Stimulated activated CD4-positive, alpha-beta T cell treated with anti-CD3 and anti-CD28 coated beads, Interleukin-15, amount 100 ng/mL, for 24 hours (primary cell): ENCODE measurements at regions not wholly inside any gene's neighbourhood (a gene's known extent, or its start where the extent isn't known, plus 50 kb on each side); places are given as distances from the start of the nearest gene placed in this dataset.

Source experiments
- DNase-seq: peaks from one replicate; pipeline ENCODE4 v3.0.0-alpha.2; 2020

GRCh38 chr12:90064852-90065801, 356.5 kb upstream of the ATP2B1 start:
- no peak for DNase-seq

- no peak for DNase-seq
These were observed 354.2 kb upstream of the ATP2B1 start for GRCh38 chr12:90062799-90063198.

GRCh38 chr12:90061809-90062208, 353.2 kb upstream of the ATP2B1 start:
- DNase-seq, result no peak

- DNase-seq, result no peak
These were observed 351.4 kb upstream of the ATP2B1 start for GRCh38 chr12:90060031-90060430.

GRCh38 chr12:90058704-90059103, 350.1 kb upstream of the ATP2B1 start:
- no peak for DNase-seq

- no peak for DNase-seq
These were observed 346.4 kb upstream of the ATP2B1 start for GRCh38 chr12:90055071-90055470.

- DNase-seq, result no peak
These were observed 340.3 kb upstream of the ATP2B1 start for GRCh38 chr12:90048918-90049317.

GRCh38 chr12:90045559-90045958, 336.9 kb upstream of the ATP2B1 start:
- no peak for DNase-seq

- DNase-seq, result no peak
These were observed 335.4 kb upstream of the ATP2B1 start for GRCh38 chr12:90044069-90044468.

GRCh38 chr12:90042920-90043641, 334.4 kb upstream of the ATP2B1 start:
- DNase-seq, result no peak

GRCh38 chr12:90038289-90038688, 329.7 kb upstream of the ATP2B1 start:
- no peak for DNase-seq

- DNase-seq, result no peak
These were observed 329.1 kb upstream of the ATP2B1 start for GRCh38 chr12:90037740-90038139.

- no peak for DNase-seq
These were observed 328.0 kb upstream of the ATP2B1 start for GRCh38 chr12:90036637-90037036.

- DNase-seq, result no peak
These were observed 322.1 kb upstream of the ATP2B1 start for GRCh38 chr12:90030726-90031125.

- DNase-seq, result no peak
These were observed 320.7 kb upstream of the ATP2B1 start for GRCh38 chr12:90029317-90029716.

GRCh38 chr12:90028635-90029051, 320.0 kb upstream of the ATP2B1 start:
- DNase-seq, result no peak

GRCh38 chr12:90027889-90028634, 319.4 kb upstream of the ATP2B1 start:
- no peak for DNase-seq

- DNase-seq, result no peak
These were observed 318.4 kb upstream of the ATP2B1 start for GRCh38 chr12:90027041-90027440.

GRCh38 chr12:90026516-90026915, 317.9 kb upstream of the ATP2B1 start:
- no peak for DNase-seq

- no peak for DNase-seq
These were observed 315.6 kb upstream of the ATP2B1 start for GRCh38 chr12:90024262-90024661.

- DNase-seq, result no peak
These were observed 314.7 kb upstream of the ATP2B1 start for GRCh38 chr12:90023207-90023900.

- DNase-seq, result no peak
These were observed 313.3 kb upstream of the ATP2B1 start for GRCh38 chr12:90021795-90022440.
